AG09319 (cell line): ENCODE measurements at regions not wholly inside any gene's neighbourhood (a gene's known extent, or its start where the extent isn't known, plus 50 kb on each side); places are given as distances from the start of the nearest gene placed in this dataset.

ENCODE experiments used
- DNase-seq: peaks from one replicate; pipeline ENCODE4 v3.0.0-alpha.2; 2010; ENCODE audit warnings: low read depth; ENCODE audit errors: extremely low read depth
- CTCF ChIP-seq: IDR thresholded peaks from 2 replicates; pipeline ENCODE4 v1.5.1; 2011; ENCODE audit warnings: low read depth, mild to moderate bottlenecking, inconsistent platforms, low read length, moderate library complexity

GRCh38 chr11:112525844-112526590 lies 265.4 kb upstream of the PLET1 start:
- DNase-seq: no peak
- no peak for TF ChIP-seq CTCF

- no peak for TF ChIP-seq CTCF
- DNase-seq: no peak
Observed at GRCh38 chr11:112526699-112527416, 266.2 kb upstream of the PLET1 start.

- DNase-seq: no peak
- TF ChIP-seq CTCF: no peak
Observed at GRCh38 chr11:112529071-112529470, 268.4 kb upstream of the PLET1 start.

GRCh38 chr11:112532506-112532905 lies 271.8 kb upstream of the PLET1 start:
- TF ChIP-seq CTCF: no peak
- DNase-seq: no peak

- TF ChIP-seq CTCF: no peak
Observed at GRCh38 chr11:112533682-112534081, 273.0 kb upstream of the PLET1 start.

GRCh38 chr11:112534208-112534607 lies 273.5 kb upstream of the PLET1 start:
- no peak for TF ChIP-seq CTCF
- no peak for DNase-seq

More at GRCh38 chr11:112533682-112534081, 273.0 kb upstream of the PLET1 start:
- no peak for DNase-seq

GRCh38 chr11:112537026-112537425 lies 276.4 kb upstream of the PLET1 start:
- TF ChIP-seq CTCF: no peak
- DNase-seq: no peak
